GM23338 (cell line): ENCODE measurements at regions not wholly inside any gene's neighbourhood (a gene's known extent, or its start where the extent isn't known, plus 50 kb on each side); places are given as distances from the start of the nearest gene placed in this dataset.

Source experiments
- EZH2 ChIP-seq: fragments of 200-600 bp; sonication (generic); IDR thresholded peaks from one replicate; pipeline ENCODE4 v1.8.0; 2017; ENCODE audit warnings: antibody characterized with exemption, mild to moderate bottlenecking, low read depth; ENCODE audit not compliant: unreplicated experiment
- EZH2phosphoT487 ChIP-seq: fragments of 200-600 bp; sonication (generic); IDR thresholded peaks from one replicate; pipeline ENCODE4 v1.8.1; 2018; ENCODE audit warnings: antibody characterized with exemption; ENCODE audit not compliant: unreplicated experiment
- POLR2AphosphoS5 ChIP-seq: IDR thresholded peaks from 2 replicates; pipeline ENCODE4 v1.6.1; 2016; ENCODE audit warnings: antibody characterized with exemption, low read depth
- STAT1 ChIP-seq: IDR thresholded peaks from one replicate; pipeline ENCODE4 v1.6.1; 2016; ENCODE audit warnings: antibody characterized with exemption; ENCODE audit not compliant: unreplicated experiment
- ZNF114 ChIP-seq: fragments of 250-450 bp; sonication (Bioruptor Pico); IDR thresholded peaks from 2 replicates; pipeline ENCODE4 v1.5.0; 2020; ENCODE audit warnings: mild to moderate bottlenecking, moderate library complexity
- ZNF462 ChIP-seq: fragments of 250-450 bp; sonication (Bioruptor Pico); IDR thresholded peaks from 2 replicates; pipeline ENCODE4 v1.5.0; 2020; ENCODE audit warnings: mild to moderate bottlenecking, moderate library complexity
- TF ChIP-seq, protein P1 (sequence below): IDR thresholded peaks from 2 replicates; pipeline ENCODE4 v1.6.1; 2016; ENCODE audit warnings: antibody characterized with exemption
- TF ChIP-seq, protein P2 (sequence below), 2 experiments: fragments of 200-600 bp in 1 of 2; sonication (generic) in 1 of 2; conservative IDR thresholded peaks; 2 replicates each; pipeline versions ENCODE4 v1.5.1 to v1.6.1; 2016 to 2017; ENCODE audit warnings: antibody characterized with exemption in 2 of 2, low read depth in 2 of 2, mild to moderate bottlenecking in 2 of 2, moderate library complexity in 1 of 2

DNA sequence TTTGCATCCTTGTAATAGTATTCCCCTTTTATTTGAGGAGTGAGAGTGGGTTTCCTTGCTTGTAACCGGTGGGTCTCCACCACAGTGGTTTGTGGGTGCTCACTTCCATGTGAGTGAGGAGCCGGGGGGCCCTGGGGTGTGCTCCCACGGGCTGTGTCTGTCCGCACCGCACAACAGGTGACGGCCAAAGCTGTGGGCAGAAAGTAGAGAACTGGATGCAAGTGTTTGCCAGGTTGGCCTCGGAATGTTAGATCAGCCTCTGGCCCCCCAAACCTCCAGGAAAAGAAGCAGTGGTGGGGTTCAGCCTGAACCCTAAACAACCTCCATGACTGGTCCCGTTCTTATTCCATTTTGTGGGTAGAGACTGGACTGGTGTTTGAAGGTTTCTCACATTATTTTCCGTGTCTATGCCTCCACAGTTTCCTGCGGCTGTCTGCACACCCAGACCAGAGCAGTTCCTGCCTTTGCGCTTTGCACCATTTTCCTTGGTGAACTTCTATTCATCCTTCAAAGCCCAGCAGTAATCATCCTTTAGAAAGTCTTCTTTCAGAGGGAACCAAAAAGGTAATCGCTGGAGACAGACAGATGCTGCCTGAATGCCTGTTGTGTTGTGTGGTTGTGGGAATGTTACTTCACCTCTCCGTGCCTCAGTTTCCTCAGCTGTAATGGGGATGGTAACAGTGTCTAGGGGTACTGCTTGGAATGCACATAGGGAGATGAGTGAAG, 77.2 kb downstream of the MYEOV start (continued):
- TF ChIP-seq ZNF462 (CRISPR knock-in tag): no peak
- TF ChIP-seq POLR2AphosphoS5: no peak
- no peak for TF ChIP-seq EZH2phosphoT487
- TF ChIP-seq STAT1: no peak
- TF ChIP-seq, protein P1, sequence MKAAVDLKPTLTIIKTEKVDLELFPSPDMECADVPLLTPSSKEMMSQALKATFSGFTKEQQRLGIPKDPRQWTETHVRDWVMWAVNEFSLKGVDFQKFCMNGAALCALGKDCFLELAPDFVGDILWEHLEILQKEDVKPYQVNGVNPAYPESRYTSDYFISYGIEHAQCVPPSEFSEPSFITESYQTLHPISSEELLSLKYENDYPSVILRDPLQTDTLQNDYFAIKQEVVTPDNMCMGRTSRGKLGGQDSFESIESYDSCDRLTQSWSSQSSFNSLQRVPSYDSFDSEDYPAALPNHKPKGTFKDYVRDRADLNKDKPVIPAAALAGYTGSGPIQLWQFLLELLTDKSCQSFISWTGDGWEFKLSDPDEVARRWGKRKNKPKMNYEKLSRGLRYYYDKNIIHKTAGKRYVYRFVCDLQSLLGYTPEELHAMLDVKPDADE: no peak
- TF ChIP-seq EZH2: no peak
- no peak for TF ChIP-seq ZNF114
- TF ChIP-seq, protein P2, sequence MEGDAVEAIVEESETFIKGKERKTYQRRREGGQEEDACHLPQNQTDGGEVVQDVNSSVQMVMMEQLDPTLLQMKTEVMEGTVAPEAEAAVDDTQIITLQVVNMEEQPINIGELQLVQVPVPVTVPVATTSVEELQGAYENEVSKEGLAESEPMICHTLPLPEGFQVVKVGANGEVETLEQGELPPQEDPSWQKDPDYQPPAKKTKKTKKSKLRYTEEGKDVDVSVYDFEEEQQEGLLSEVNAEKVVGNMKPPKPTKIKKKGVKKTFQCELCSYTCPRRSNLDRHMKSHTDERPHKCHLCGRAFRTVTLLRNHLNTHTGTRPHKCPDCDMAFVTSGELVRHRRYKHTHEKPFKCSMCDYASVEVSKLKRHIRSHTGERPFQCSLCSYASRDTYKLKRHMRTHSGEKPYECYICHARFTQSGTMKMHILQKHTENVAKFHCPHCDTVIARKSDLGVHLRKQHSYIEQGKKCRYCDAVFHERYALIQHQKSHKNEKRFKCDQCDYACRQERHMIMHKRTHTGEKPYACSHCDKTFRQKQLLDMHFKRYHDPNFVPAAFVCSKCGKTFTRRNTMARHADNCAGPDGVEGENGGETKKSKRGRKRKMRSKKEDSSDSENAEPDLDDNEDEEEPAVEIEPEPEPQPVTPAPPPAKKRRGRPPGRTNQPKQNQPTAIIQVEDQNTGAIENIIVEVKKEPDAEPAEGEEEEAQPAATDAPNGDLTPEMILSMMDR (conservative IDR thresholded peaks at IDR 0.05; ENCODE audit: low read depth in 2 of 2): no peak
